Astrocyte (in vitro differentiated cells and primary cell): ENCODE measurements at regions not wholly inside any gene's neighbourhood (a gene's known extent, or its start where the extent isn't known, plus 50 kb on each side); places are given as distances from the start of the nearest gene placed in this dataset.

Source experiments
- DNase-seq: peaks from one replicate; pipeline ENCODE4 v3.0.0-alpha.2; 2010; ENCODE audit warnings: low read depth
- FAIRE-seq: peaks from 2 replicates; lab custom pipeline; 2011; peaks lifted over from hg19 to GRCh38; lab: Jason Lieb, UNC
- H2AFZ ChIP-seq: 2 replicates; pipeline ENCODE4 v1.6.0; 2012; ENCODE audit warnings: low read depth, low read length, inconsistent platforms
- H3K27ac ChIP-seq: 2 replicates; pipeline ENCODE4 v1.5.1; 2011; ENCODE audit warnings: low read depth, low read length, inconsistent platforms
- H3K27me3 ChIP-seq: 2 replicates; pipeline ENCODE4 v1.6.0; 2011; ENCODE audit warnings: low read length, inconsistent platforms; ENCODE audit not compliant: insufficient read depth
- H3K36me3 ChIP-seq: 2 replicates; pipeline ENCODE4 v1.5.1; 2011; ENCODE audit warnings: low read length, inconsistent platforms; ENCODE audit not compliant: insufficient read depth
- H3K4me1 ChIP-seq: 2 replicates; pipeline ENCODE4 v1.5.1; 2011; ENCODE audit warnings: low read length, inconsistent platforms; ENCODE audit not compliant: insufficient read depth
- H3K4me2 ChIP-seq: 2 replicates; pipeline ENCODE4 v1.6.0; 2012; ENCODE audit warnings: low read length, inconsistent platforms
- H3K4me3 ChIP-seq: 2 replicates; pipeline ENCODE4 v1.5.1; 2011; ENCODE audit warnings: low read depth, mild to moderate bottlenecking, low read length, inconsistent platforms; ENCODE audit not compliant: insufficient read depth
- H3K79me2 ChIP-seq: 2 replicates; pipeline ENCODE4 v1.6.0; 2012; ENCODE audit warnings: mild to moderate bottlenecking, low read length, inconsistent platforms; ENCODE audit not compliant: insufficient read depth
- H3K9ac ChIP-seq: 2 replicates; pipeline ENCODE4 v1.6.0; 2012; ENCODE audit warnings: mild to moderate bottlenecking, low read length, inconsistent platforms
- H3K9me3 ChIP-seq: 2 replicates; pipeline ENCODE4 v1.5.1; 2012; ENCODE audit warnings: low read depth, mild to moderate bottlenecking, low read length, inconsistent platforms; ENCODE audit not compliant: insufficient read depth
- H4K20me1 ChIP-seq: 2 replicates; pipeline ENCODE4 v1.6.0; 2012; ENCODE audit warnings: low read length, inconsistent platforms; ENCODE audit not compliant: insufficient read depth
- H3K27ac Mint-ChIP-seq: one replicate; pipeline ENCODE4 v1.8.0; 2021; ENCODE audit warnings: mild to moderate bottlenecking, mixed read lengths; ENCODE audit not compliant: unreplicated experiment
- H3K27me3 Mint-ChIP-seq: one replicate; pipeline ENCODE4 v1.8.0; 2021; ENCODE audit warnings: low read depth, mixed read lengths; ENCODE audit not compliant: unreplicated experiment
- H3K36me3 Mint-ChIP-seq: one replicate; pipeline ENCODE4 v1.8.0; 2021; ENCODE audit warnings: low read depth, mixed read lengths; ENCODE audit not compliant: unreplicated experiment
- H3K4me1 Mint-ChIP-seq: one replicate; pipeline ENCODE4 v1.8.0; 2021; ENCODE audit warnings: low read depth, mixed read lengths; ENCODE audit not compliant: unreplicated experiment
- H3K4me3 Mint-ChIP-seq: one replicate; pipeline ENCODE4 v1.8.0; 2021; ENCODE audit warnings: mild to moderate bottlenecking, moderate library complexity, mixed read lengths; ENCODE audit not compliant: unreplicated experiment
- H3K9me3 Mint-ChIP-seq: one replicate; pipeline ENCODE4 v1.8.0; 2021; ENCODE audit warnings: mild to moderate bottlenecking, mixed read lengths; ENCODE audit not compliant: unreplicated experiment
- EZH2 ChIP-seq: IDR thresholded peaks from 2 replicates; pipeline ENCODE4 v1.6.1; 2012; ENCODE audit warnings: mild to moderate bottlenecking, low read length, inconsistent platforms; ENCODE audit not compliant: insufficient read depth
- TF ChIP-seq, protein P1 (sequence below): IDR thresholded peaks from 2 replicates; pipeline ENCODE4 v1.5.1; 2011; ENCODE audit warnings: low read depth, mild to moderate bottlenecking, inconsistent platforms, low read length, moderate library complexity; ENCODE audit not compliant: insufficient read depth

- H3K4me1 ChIP-seq = no peaks in the 10 kb centered on the region
- H3K4me1 Mint-ChIP-seq = no peaks in the 10 kb centered on the region
- no peak overlapping the region for H3K9ac ChIP-seq
- DNase-seq (no peak), FAIRE-seq (no peak)
- peaks cover 27% of the 10 kb centered on the region for H3K27me3 Mint-ChIP-seq
- no peaks in the 10 kb centered on the region for H3K27me3 ChIP-seq
- no peak overlapping the region for H3K27ac Mint-ChIP-seq
- H3K36me3 ChIP-seq = no peaks in the 10 kb centered on the region
- no peaks in the 10 kb centered on the region for H3K79me2 ChIP-seq
- TF ChIP-seq, protein P1, sequence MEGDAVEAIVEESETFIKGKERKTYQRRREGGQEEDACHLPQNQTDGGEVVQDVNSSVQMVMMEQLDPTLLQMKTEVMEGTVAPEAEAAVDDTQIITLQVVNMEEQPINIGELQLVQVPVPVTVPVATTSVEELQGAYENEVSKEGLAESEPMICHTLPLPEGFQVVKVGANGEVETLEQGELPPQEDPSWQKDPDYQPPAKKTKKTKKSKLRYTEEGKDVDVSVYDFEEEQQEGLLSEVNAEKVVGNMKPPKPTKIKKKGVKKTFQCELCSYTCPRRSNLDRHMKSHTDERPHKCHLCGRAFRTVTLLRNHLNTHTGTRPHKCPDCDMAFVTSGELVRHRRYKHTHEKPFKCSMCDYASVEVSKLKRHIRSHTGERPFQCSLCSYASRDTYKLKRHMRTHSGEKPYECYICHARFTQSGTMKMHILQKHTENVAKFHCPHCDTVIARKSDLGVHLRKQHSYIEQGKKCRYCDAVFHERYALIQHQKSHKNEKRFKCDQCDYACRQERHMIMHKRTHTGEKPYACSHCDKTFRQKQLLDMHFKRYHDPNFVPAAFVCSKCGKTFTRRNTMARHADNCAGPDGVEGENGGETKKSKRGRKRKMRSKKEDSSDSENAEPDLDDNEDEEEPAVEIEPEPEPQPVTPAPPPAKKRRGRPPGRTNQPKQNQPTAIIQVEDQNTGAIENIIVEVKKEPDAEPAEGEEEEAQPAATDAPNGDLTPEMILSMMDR = no peak
- TF ChIP-seq EZH2 = no peak
- H3K27ac ChIP-seq = no peak overlapping the region
- no peak overlapping the region for H3K4me2 ChIP-seq
- H3K36me3 Mint-ChIP-seq = no peaks in the 10 kb centered on the region
- H3K4me3 ChIP-seq = no peak overlapping the region
- H3K9me3 ChIP-seq = no peaks in the 10 kb centered on the region
- H3K4me3 Mint-ChIP-seq = no peak overlapping the region
- peaks cover 4% of the 10 kb centered on the region for H3K9me3 Mint-ChIP-seq
- no peak overlapping the region for H2AFZ ChIP-seq
- no peaks in the 10 kb centered on the region for H4K20me1 ChIP-seq
Observed at GRCh38 chrX:39823854-39824253, 273.9 kb downstream of the BCOR start.

DNA sequence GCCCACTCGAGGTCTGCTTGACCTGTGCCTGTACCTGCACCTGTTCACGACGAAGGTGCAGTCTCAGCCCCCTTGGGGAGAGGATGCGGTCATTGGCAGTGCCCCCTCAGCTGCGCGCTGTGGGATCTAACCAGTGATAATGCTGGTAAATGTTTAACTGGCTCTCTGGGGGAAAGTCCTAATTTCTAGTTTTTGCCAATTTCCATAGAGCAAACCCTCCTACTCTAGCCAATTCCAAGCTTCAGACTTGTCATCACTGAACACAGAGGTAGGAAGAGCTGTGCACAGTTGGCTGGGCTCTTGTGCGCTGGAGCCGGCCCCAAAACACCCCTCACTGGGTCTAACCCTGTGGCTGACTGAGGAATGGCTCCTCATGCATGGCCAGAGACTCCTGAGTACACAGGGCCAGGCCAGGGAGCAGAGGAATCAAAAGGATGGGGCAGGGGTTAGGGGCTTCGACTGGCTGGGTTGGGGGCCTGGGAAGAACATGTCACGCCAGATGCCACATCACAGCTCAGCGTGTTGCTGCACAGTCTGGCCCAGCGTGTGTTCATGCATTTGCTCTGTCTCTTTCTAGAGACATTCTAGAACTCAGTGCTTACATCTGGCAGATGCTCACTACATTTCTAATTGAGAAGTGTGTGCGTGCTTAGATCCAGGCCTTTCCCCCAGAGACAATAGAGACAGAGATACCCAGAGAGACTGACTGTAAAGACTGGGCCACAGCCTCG lies 270.8 kb downstream of the BCOR start:
- FAIRE-seq (peak; percentile 39), DNase-seq (no peak)
- Histone ChIP-seq H3K9me3 (no peaks in the 10 kb centered on the region), H3K4me3 (no peak overlapping the region), H4K20me1 (no peaks in the 10 kb centered on the region), H3K79me2 (no peaks in the 10 kb centered on the region), H2AFZ (no peak overlapping the region), H3K36me3 (no peaks in the 10 kb centered on the region), H3K27me3 (no peaks in the 10 kb centered on the region), H3K9ac (no peak overlapping the region), H3K4me2 (no peak overlapping the region), H3K27ac (no peak overlapping the region), H3K4me1 (no peaks in the 10 kb centered on the region)
- H3K36me3 Mint-ChIP-seq = no peaks in the 10 kb centered on the region
- H3K4me1 Mint-ChIP-seq = no peaks in the 10 kb centered on the region
- TF ChIP-seq EZH2 = no peak
- TF ChIP-seq, protein P1 = no peak
- H3K9me3 Mint-ChIP-seq = peaks cover 4% of the 10 kb centered on the region
- H3K27ac Mint-ChIP-seq = no peak overlapping the region
- H3K27me3 Mint-ChIP-seq = peaks cover 27% of the 10 kb centered on the region
- H3K4me3 Mint-ChIP-seq = no peak overlapping the region

DNA sequence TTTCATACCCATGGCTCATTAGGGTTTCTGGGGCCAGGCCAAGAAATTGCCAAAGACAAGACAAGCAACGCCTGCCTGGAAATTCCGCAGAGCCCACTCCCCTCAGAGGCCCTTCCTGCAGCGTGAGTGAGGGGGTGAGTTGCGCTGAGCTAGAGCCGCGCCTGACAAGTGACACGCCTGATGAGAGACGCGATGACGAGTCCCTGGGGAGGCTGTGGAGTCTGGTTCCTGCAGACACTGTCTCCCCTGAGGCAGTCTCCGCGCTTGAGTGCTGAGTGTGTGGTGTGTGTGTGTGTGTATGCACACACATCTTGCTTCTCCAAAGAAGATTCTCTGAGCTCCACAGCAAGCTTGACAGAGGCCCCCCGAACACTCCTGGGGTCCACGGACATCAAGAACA lies 269.8 kb downstream of the BCOR start:
- no peak overlapping the region for H3K27ac Mint-ChIP-seq
- H3K4me3 Mint-ChIP-seq = no peak overlapping the region

More for the DNA sequence above, 269.8 kb downstream of the BCOR start:
- H3K4me1 ChIP-seq = no peaks in the 10 kb centered on the region
- H3K36me3 ChIP-seq = no peaks in the 10 kb centered on the region
- Mint-ChIP-seq H3K9me3 (peaks cover 4% of the 10 kb centered on the region), H3K36me3 (no peaks in the 10 kb centered on the region), H3K27me3 (peaks cover 33% of the 10 kb centered on the region), H3K4me1 (no peaks in the 10 kb centered on the region)
- DNase-seq (no peak), FAIRE-seq (no peak)
- no peak overlapping the region for H3K9ac ChIP-seq
- H4K20me1 ChIP-seq = no peaks in the 10 kb centered on the region
- no peaks in the 10 kb centered on the region for H3K79me2 ChIP-seq
- no peak overlapping the region for H3K27ac ChIP-seq
- TF ChIP-seq, protein P1 = no peak
- no peak for TF ChIP-seq EZH2
- H3K4me2 ChIP-seq = no peak overlapping the region
- no peaks in the 10 kb centered on the region for H3K27me3 ChIP-seq
- H3K4me3 ChIP-seq = no peak overlapping the region
- no peaks in the 10 kb centered on the region for H3K9me3 ChIP-seq
- H2AFZ ChIP-seq = no peak overlapping the region
